Mesendoderm (in vitro differentiated cells): ENCODE measurements at regions not wholly inside any gene's neighbourhood (a gene's known extent, or its start where the extent isn't known, plus 50 kb on each side); places are given as distances from the start of the nearest gene placed in this dataset.

Source experiments
- DNase-seq: peaks from one replicate; pipeline ENCODE4 v3.0.0; 2013
- H2AK5ac ChIP-seq: 2 replicates; pipeline ENCODE4 v1.6.1; 2013; ENCODE audit warnings: low read length, inconsistent platforms
- H2BK120ac ChIP-seq: 2 replicates; pipeline ENCODE4 v1.6.1; 2013; ENCODE audit warnings: low read depth, mild to moderate bottlenecking, low read length, moderate library complexity, mixed read lengths
- H2BK15ac ChIP-seq: replicated peaks from 2 replicates; pipeline ENCODE4 v1.6.1; 2013; ENCODE audit warnings: low read depth, mild to moderate bottlenecking, moderate library complexity
- H2BK5ac ChIP-seq: 2 replicates; pipeline ENCODE4 v1.6.1; 2013; ENCODE audit warnings: low read length, inconsistent platforms
- H3K18ac ChIP-seq: 2 replicates; pipeline ENCODE4 v1.6.1; 2013; ENCODE audit warnings: mild to moderate bottlenecking, low read length, mixed read lengths
- H3K23ac ChIP-seq: one replicate; pipeline ENCODE4 v1.6.1; 2013; ENCODE audit warnings: low read length
- H3K27ac ChIP-seq: 2 replicates; pipeline ENCODE4 v1.5.1; 2013; ENCODE audit warnings: low read depth, mild to moderate bottlenecking, inconsistent platforms, low read length, moderate library complexity
- H3K27me3 ChIP-seq: 2 replicates; pipeline ENCODE4 v1.6.1; 2013; ENCODE audit warnings: low read length, control low read depth, mild to moderate bottlenecking, inconsistent platforms; ENCODE audit not compliant: insufficient read depth, poor library complexity
- H3K36me3 ChIP-seq: 2 replicates; pipeline ENCODE4 v1.6.1; 2013; ENCODE audit warnings: low read length, inconsistent platforms; ENCODE audit not compliant: control insufficient read depth, insufficient read depth
- H3K4ac ChIP-seq: one replicate; pipeline ENCODE4 v1.6.1; 2013; ENCODE audit warnings: low read depth, mild to moderate bottlenecking, low read length, moderate library complexity
- H3K4me1 ChIP-seq: 2 replicates; pipeline ENCODE4 v1.6.1; 2013; ENCODE audit warnings: low read depth, low read length, inconsistent platforms; ENCODE audit not compliant: control insufficient read depth
- H3K4me2 ChIP-seq: 2 replicates; pipeline ENCODE4 v1.6.1; 2013; ENCODE audit warnings: low read length
- H3K4me3 ChIP-seq: 2 replicates; pipeline ENCODE4 v1.5.1; 2013; ENCODE audit warnings: mild to moderate bottlenecking, low read length
- H3K56ac ChIP-seq: one replicate; pipeline ENCODE4 v1.6.1; 2013; ENCODE audit warnings: low read length
- H3K79me1 ChIP-seq: 2 replicates; pipeline ENCODE4 v1.6.1; 2013; ENCODE audit warnings: low read length, inconsistent platforms
- H3K79me2 ChIP-seq: 2 replicates; pipeline ENCODE4 v1.6.1; 2013; ENCODE audit warnings: mild to moderate bottlenecking, low read length; ENCODE audit not compliant: control insufficient read depth, insufficient read depth
- H3K9ac ChIP-seq: 2 replicates; pipeline ENCODE4 v1.6.1; 2013; ENCODE audit warnings: low read length, inconsistent platforms
- H4K5ac ChIP-seq: one replicate; pipeline ENCODE4 v1.6.1; 2013; ENCODE audit warnings: low read length
- H4K8ac ChIP-seq: one replicate; pipeline ENCODE4 v1.6.1; 2013; ENCODE audit warnings: low read depth, mild to moderate bottlenecking, control low read depth, low read length, moderate library complexity
- WGBS: extraction: QIAGEN DNeasy Blood & Tissue Kit; methylation state at CpG from one replicate; pipeline ENCODE4 v1.1.7; 2013; ENCODE audit warnings: low lambda C conversion rate, missing lambda C conversion rate; ENCODE audit not compliant: insufficient coverage; ENCODE audit errors: extremely low coverage; 5-methylcytosine and 5-hydroxymethylcytosine counted together

DNA sequence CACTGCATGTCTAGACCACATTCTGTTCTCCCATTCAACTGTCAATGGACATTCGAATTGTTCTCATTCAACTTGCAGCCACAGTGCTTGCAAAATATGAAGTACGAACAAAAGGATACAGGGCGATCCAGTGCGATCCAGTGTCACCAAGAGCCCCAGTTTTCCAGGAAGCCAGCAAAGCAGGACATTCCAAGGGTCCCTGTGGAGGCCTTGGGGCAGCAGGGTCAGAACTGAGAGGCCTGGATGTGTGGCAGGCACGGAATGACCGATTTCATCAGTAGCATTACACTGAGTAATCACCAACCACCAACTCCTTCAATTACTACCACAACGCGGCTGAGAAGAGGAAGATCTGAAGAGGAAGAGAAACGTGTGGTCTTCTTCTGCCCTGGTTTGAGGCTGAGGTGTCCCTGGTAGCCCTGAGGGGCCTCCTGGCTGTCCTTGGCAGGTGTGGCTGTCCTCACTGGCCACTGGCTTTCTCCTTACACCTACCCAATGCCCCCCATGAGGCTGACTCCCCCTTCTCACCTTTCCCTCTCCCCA, 172.7 kb upstream of the FHL2 start:
- H3K4me2 ChIP-seq: no peak overlapping the region
- H3K27ac ChIP-seq: no peak overlapping the region
- H3K9ac ChIP-seq: no peak overlapping the region
- H2BK5ac ChIP-seq: no peak overlapping the region
- H3K4me1 ChIP-seq: no peaks in the 10 kb centered on the region
- H3K4ac ChIP-seq: no peak overlapping the region
- H2AK5ac ChIP-seq: no peak overlapping the region
- no peaks in the 10 kb centered on the region for H3K36me3 ChIP-seq
- no CpG with 5 or more reads among the region's 9 CpGs for WGBS
- H3K27me3 ChIP-seq: no peaks in the 10 kb centered on the region
- H4K5ac ChIP-seq: no peak overlapping the region
- no peaks in the 10 kb centered on the region for H3K79me1 ChIP-seq
- no peak for DNase-seq
- no peaks in the 10 kb centered on the region for H3K79me2 ChIP-seq
- no peak overlapping the region for H4K8ac ChIP-seq
- no peak overlapping the region for H3K18ac ChIP-seq
- no peak overlapping the region for H2BK120ac ChIP-seq
- H3K23ac ChIP-seq: no peak overlapping the region
- no peak overlapping the region for H3K56ac ChIP-seq
- no peak overlapping the region for H3K4me3 ChIP-seq
- H2BK15ac ChIP-seq: no peak overlapping the region

GRCh38 chr2:105570757-105571156, 171.9 kb upstream of the FHL2 start:
- no peak overlapping the region for H3K4ac ChIP-seq
- no peak overlapping the region for H4K8ac ChIP-seq
- no peaks in the 10 kb centered on the region for H3K4me1 ChIP-seq
- no peak overlapping the region for H4K5ac ChIP-seq
- H3K27ac ChIP-seq: no peak overlapping the region
- H3K79me2 ChIP-seq: no peaks in the 10 kb centered on the region
- H2BK5ac ChIP-seq: no peak overlapping the region
- no peak overlapping the region for H3K56ac ChIP-seq
- H3K18ac ChIP-seq: no peak overlapping the region
- no peak overlapping the region for H2BK120ac ChIP-seq
- no peak overlapping the region for H2AK5ac ChIP-seq
- H3K4me3 ChIP-seq: no peak overlapping the region
- H2BK15ac ChIP-seq: no peak overlapping the region
- no CpG with 5 or more reads among the region's 4 CpGs for WGBS
- H3K79me1 ChIP-seq: no peaks in the 10 kb centered on the region
- H3K23ac ChIP-seq: no peak overlapping the region
- DNase-seq: no peak
- no peaks in the 10 kb centered on the region for H3K36me3 ChIP-seq
- no peak overlapping the region for H3K4me2 ChIP-seq
- H3K9ac ChIP-seq: no peak overlapping the region
- H3K27me3 ChIP-seq: no peaks in the 10 kb centered on the region

- Histone ChIP-seq H2BK120ac (no peak overlapping the region), H3K56ac (no peak overlapping the region), H3K79me1 (no peaks in the 10 kb centered on the region), H3K4me3 (no peak overlapping the region), H3K79me2 (no peaks in the 10 kb centered on the region), H2AK5ac (no peak overlapping the region), H4K8ac (no peak overlapping the region), H2BK15ac (no peak overlapping the region), H3K18ac (no peak overlapping the region), H4K5ac (no peak overlapping the region), H3K4ac (no peak overlapping the region), H3K9ac (no peak overlapping the region), H2BK5ac (no peak overlapping the region), H3K4me2 (no peak overlapping the region), H3K27me3 (no peaks in the 10 kb centered on the region), H3K27ac (no peak overlapping the region), H3K36me3 (no peaks in the 10 kb centered on the region), H3K4me1 (no peaks in the 10 kb centered on the region), H3K23ac (no peak overlapping the region)
- WGBS: no CpG with 5 or more reads among the region's 8 CpGs
- no peak for DNase-seq
Measured at GRCh38 chr2:105570326-105570725, 171.5 kb upstream of the FHL2 start.

GRCh38 chr2:105569606-105570005, 170.8 kb upstream of the FHL2 start:
- Histone ChIP-seq H3K27ac (no peak overlapping the region), H3K4me2 (no peak overlapping the region), H3K27me3 (no peaks in the 10 kb centered on the region), H3K4ac (no peak overlapping the region), H2BK120ac (no peak overlapping the region), H2AK5ac (no peak overlapping the region), H2BK15ac (no peak overlapping the region), H3K23ac (no peak overlapping the region), H3K56ac (no peak overlapping the region), H3K79me1 (no peaks in the 10 kb centered on the region), H4K5ac (no peak overlapping the region), H3K9ac (no peak overlapping the region), H3K4me1 (no peaks in the 10 kb centered on the region), H3K79me2 (no peaks in the 10 kb centered on the region), H4K8ac (no peak overlapping the region), H3K18ac (no peak overlapping the region), H3K4me3 (no peak overlapping the region), H2BK5ac (no peak overlapping the region), H3K36me3 (no peaks in the 10 kb centered on the region)
- WGBS: no CpG with 5 or more reads among the region's 6 CpGs
- no peak for DNase-seq

- Histone ChIP-seq H3K4me1 (no peaks in the 10 kb centered on the region), H3K9ac (no peak overlapping the region), H3K18ac (no peak overlapping the region), H3K36me3 (no peaks in the 10 kb centered on the region), H3K4me3 (no peak overlapping the region), H3K27ac (no peak overlapping the region), H3K27me3 (no peaks in the 10 kb centered on the region), H4K8ac (no peak overlapping the region), H2AK5ac (no peak overlapping the region), H4K5ac (no peak overlapping the region), H3K4ac (no peak overlapping the region), H3K4me2 (no peak overlapping the region), H2BK15ac (no peak overlapping the region), H2BK120ac (no peak overlapping the region), H3K23ac (no peak overlapping the region), H3K79me2 (no peaks in the 10 kb centered on the region), H3K56ac (no peak overlapping the region), H2BK5ac (no peak overlapping the region), H3K79me1 (no peaks in the 10 kb centered on the region)
- DNase-seq: no peak
- WGBS: no CpG with 5 or more reads among the region's 17 CpGs
Measured at GRCh38 chr2:105567996-105568494, 169.2 kb upstream of the FHL2 start.
